KMS-11 (cell line): ENCODE measurements at regions not wholly inside any gene's neighbourhood (a gene's known extent, or its start where the extent isn't known, plus 50 kb on each side); places are given as distances from the start of the nearest gene placed in this dataset.

ENCODE experiments used
- H2AFZ ChIP-seq: fragments of 200-600 bp; sonication (generic); 2 replicates; pipeline ENCODE4 v1.6.1; 2016; ENCODE audit warnings: antibody characterized with exemption, mixed run types, low read depth
- H3K27ac ChIP-seq: fragments of 200-600 bp; sonication (generic); 2 replicates; pipeline ENCODE4 v1.6.1; 2016; ENCODE audit warnings: mild to moderate bottlenecking, mixed run types
- H3K27me3 ChIP-seq: fragments of 200-600 bp; sonication (generic); 2 replicates; pipeline ENCODE4 v1.6.1; 2017; ENCODE audit warnings: mild to moderate bottlenecking, low read depth, mixed run types, moderate library complexity; ENCODE audit not compliant: insufficient read depth
- H3K36me3 ChIP-seq: fragments of 200-600 bp; sonication (generic); 2 replicates; pipeline ENCODE4 v1.6.1; 2017; ENCODE audit warnings: mild to moderate bottlenecking, mixed run types; ENCODE audit not compliant: insufficient read depth
- H3K4me1 ChIP-seq: fragments of 200-600 bp; sonication (generic); 2 replicates; pipeline ENCODE4 v1.6.1; 2016; ENCODE audit warnings: mild to moderate bottlenecking, low read depth, mixed run types; ENCODE audit not compliant: poor library complexity, severe bottlenecking
- H3K4me2 ChIP-seq: fragments of 200-600 bp; sonication (generic); 2 replicates; pipeline ENCODE4 v1.7.0; 2016; ENCODE audit warnings: mild to moderate bottlenecking, mixed run types
- H3K4me3 ChIP-seq: fragments of 200-600 bp; sonication (generic); IDR thresholded peaks from 2 replicates; pipeline ENCODE4 v1.6.1; 2017; ENCODE audit warnings: low read depth, low read length, mixed read lengths; ENCODE audit not compliant: insufficient read depth
- H3K79me2 ChIP-seq: fragments of 200-600 bp; sonication (generic); 2 replicates; pipeline ENCODE4 v1.6.1; 2016; ENCODE audit warnings: low read depth, mixed run types; ENCODE audit not compliant: insufficient read depth
- H3K9ac ChIP-seq: fragments of 200-600 bp; sonication (generic); 2 replicates; pipeline ENCODE4 v1.6.1; 2016; ENCODE audit warnings: mild to moderate bottlenecking, mixed run types
- H4K20me1 ChIP-seq: fragments of 200-600 bp; sonication (generic); 2 replicates; pipeline ENCODE4 v1.6.1; 2016; ENCODE audit warnings: mild to moderate bottlenecking, mixed run types; ENCODE audit not compliant: insufficient read depth
- TF ChIP-seq, protein P1 (sequence below): fragments of 200-600 bp; sonication (generic); conservative IDR thresholded peaks from 2 replicates; pipeline ENCODE4 v1.6.1; 2017; ENCODE audit warnings: low read depth, mild to moderate bottlenecking, antibody characterized with exemption, low read length, moderate library complexity, mixed read lengths

DNA sequence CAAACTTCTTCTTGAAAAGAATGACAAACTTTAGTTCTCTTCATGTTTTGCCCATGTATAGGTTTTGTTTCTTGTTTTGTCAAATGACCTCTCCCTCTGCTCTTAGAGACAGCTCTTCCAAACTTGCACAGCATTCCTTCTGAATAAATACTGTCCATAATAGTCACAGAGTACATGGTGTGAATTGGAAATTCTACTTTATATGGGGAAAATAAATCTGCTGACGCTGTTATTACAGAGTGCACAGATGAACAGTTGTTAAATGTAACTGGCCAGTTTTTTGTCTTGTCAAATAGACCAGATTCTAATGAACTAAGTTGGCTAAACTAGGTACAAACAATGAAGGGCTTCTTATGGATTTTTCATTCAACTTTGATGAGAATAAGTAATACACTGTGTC is 115.8 kb upstream of the DTNA start:
- TF ChIP-seq, protein P1, sequence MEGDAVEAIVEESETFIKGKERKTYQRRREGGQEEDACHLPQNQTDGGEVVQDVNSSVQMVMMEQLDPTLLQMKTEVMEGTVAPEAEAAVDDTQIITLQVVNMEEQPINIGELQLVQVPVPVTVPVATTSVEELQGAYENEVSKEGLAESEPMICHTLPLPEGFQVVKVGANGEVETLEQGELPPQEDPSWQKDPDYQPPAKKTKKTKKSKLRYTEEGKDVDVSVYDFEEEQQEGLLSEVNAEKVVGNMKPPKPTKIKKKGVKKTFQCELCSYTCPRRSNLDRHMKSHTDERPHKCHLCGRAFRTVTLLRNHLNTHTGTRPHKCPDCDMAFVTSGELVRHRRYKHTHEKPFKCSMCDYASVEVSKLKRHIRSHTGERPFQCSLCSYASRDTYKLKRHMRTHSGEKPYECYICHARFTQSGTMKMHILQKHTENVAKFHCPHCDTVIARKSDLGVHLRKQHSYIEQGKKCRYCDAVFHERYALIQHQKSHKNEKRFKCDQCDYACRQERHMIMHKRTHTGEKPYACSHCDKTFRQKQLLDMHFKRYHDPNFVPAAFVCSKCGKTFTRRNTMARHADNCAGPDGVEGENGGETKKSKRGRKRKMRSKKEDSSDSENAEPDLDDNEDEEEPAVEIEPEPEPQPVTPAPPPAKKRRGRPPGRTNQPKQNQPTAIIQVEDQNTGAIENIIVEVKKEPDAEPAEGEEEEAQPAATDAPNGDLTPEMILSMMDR, result no peak
- Histone ChIP-seq H3K36me3 (no peaks in the 10 kb centered on the region), H3K79me2 (peaks cover 26% of the 10 kb centered on the region; the same call in 1 of the 2 replicates), H3K4me1 (peaks cover 88% of the 10 kb centered on the region), H2AFZ (no peak overlapping the region), H3K4me3 (no peak overlapping the region), H3K4me2 (peak overlapping the region; percentile 99), H4K20me1 (no peaks in the 10 kb centered on the region), H3K27me3 (no peaks in the 10 kb centered on the region), H3K27ac (peak overlapping the region; percentile 90; the same call in 1 of the 2 replicates), H3K9ac (no peak overlapping the region; the same call in 1 of the 2 replicates)

DNA sequence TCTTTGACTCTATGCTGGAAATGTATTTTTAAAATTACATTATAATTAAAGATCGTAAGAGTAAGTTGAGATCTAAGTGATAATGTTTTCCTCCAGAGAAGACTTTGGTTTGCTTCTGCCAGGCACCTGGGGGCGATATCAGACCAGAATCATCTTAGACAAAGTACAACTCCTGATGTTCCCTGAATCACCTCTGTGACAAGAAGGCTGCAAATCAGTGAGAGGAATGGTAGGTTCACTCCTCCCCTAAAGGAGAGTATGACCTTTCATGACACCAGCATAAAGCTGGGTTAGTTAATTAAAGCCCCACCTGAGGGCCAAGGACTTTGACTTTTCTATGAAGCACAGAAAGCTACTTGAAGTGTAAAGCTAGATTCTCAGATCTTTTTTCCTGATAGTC is 114.4 kb upstream of the DTNA start:
- TF ChIP-seq, protein P1, result peak; percentile 52; the same call in 1 of the 2 replicates
- Histone ChIP-seq H3K27ac (peak overlapping the region; percentile 14; the same call in 1 of the 2 replicates), H2AFZ (no peak overlapping the region), H3K27me3 (no peaks in the 10 kb centered on the region), H3K4me3 (no peak overlapping the region), H3K9ac (no peak overlapping the region), H4K20me1 (no peaks in the 10 kb centered on the region), H3K4me1 (peaks cover 86% of the 10 kb centered on the region), H3K36me3 (no peaks in the 10 kb centered on the region), H3K4me2 (peak overlapping the region; percentile 99), H3K79me2 (peaks cover 23% of the 10 kb centered on the region; the same call in 1 of the 2 replicates)

DNA sequence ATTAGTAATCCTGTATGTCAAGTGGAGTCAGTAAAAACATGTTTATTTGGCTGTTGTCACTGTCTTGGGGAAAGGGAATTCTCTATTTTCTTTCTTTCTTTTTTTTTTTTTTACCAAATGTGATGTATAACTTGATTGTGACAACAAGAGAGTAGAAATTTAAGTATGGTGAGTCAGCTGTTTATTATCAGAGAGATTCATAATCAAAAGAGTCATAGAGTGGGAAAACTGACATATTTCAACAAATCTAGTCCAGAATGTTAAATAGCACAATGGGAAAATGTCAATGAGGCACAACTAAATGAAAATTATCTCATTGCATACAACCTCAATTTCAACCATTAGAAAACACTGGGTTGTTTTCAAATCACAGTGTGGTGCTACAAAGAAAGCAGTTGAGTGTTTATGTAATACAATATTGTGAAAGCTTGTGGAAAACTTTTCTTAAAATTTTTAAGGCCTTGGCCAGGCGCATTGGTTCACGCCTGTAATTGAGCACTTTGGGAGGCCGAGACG is 111.9 kb upstream of the DTNA start:
- Histone ChIP-seq H3K27ac (no peak overlapping the region), H3K79me2 (peaks cover 15% of the 10 kb centered on the region; the same call in 1 of the 2 replicates), H4K20me1 (no peaks in the 10 kb centered on the region), H3K4me3 (no peak overlapping the region), H3K4me1 (peaks cover 68% of the 10 kb centered on the region), H3K27me3 (no peaks in the 10 kb centered on the region), H2AFZ (no peak overlapping the region), H3K36me3 (no peaks in the 10 kb centered on the region), H3K4me2 (no peak overlapping the region), H3K9ac (no peak overlapping the region)
- TF ChIP-seq, protein P1, result no peak

DNA sequence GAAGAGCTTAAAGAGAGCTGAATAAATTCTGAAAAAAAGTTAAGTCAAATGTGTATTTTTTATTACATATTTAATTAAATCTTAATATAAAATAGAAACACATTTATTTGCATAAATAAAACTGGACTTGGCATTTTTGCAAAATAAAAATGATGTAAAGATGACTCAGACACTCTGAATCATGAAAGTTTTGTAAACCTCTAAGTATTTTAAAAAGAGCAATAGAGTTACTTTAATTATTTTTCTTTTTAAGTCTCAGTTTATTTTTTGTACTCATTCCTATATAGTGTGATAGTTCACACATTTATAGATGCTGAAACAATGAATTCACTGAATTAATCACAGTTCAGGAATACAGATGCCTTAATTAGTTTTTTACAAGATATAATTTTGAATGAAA is 109.9 kb upstream of the DTNA start:
- no peak overlapping the region for H3K4me3 ChIP-seq
- H3K9ac ChIP-seq, result no peak overlapping the region
- TF ChIP-seq, protein P1, result no peak
- peaks cover 68% of the 10 kb centered on the region for H3K4me1 ChIP-seq
- no peaks in the 10 kb centered on the region for H3K36me3 ChIP-seq
- no peak overlapping the region for H2AFZ ChIP-seq
- peak overlapping the region; percentile 25; the same call in 1 of the 2 replicates for H3K4me2 ChIP-seq
- H3K79me2 ChIP-seq, result peaks cover 4% of the 10 kb centered on the region; the same call in 1 of the 2 replicates
- H3K27ac ChIP-seq, result no peak overlapping the region
- no peaks in the 10 kb centered on the region for H3K27me3 ChIP-seq
- no peaks in the 10 kb centered on the region for H4K20me1 ChIP-seq
